Glutamatergic neuron (in vitro differentiated cells): ENCODE measurements at regions not wholly inside any gene's neighbourhood (a gene's known extent, or its start where the extent isn't known, plus 50 kb on each side); places are given as distances from the start of the nearest gene placed in this dataset.
A peak's percentile ranks its signal among the peaks of the same experiment; 100 is the strongest.

ENCODE experiments used
- DNase-seq: peaks from one replicate; pipeline ENCODE4 v3.0.0; 2022
- H3K27ac Mint-ChIP-seq: one replicate; pipeline ENCODE4 v1.8.0; 2020; ENCODE audit warnings: mild to moderate bottlenecking, mixed read lengths, inconsistent platforms; ENCODE audit not compliant: unreplicated experiment
- H3K27me3 Mint-ChIP-seq: one replicate; pipeline ENCODE4 v1.8.0; 2020; ENCODE audit warnings: mild to moderate bottlenecking, moderate library complexity, mixed read lengths, inconsistent platforms; ENCODE audit not compliant: unreplicated experiment
- H3K36me3 Mint-ChIP-seq: one replicate; pipeline ENCODE4 v1.8.0; 2020; ENCODE audit warnings: mild to moderate bottlenecking, mixed read lengths, inconsistent platforms; ENCODE audit not compliant: unreplicated experiment
- H3K4me1 Mint-ChIP-seq: one replicate; pipeline ENCODE4 v1.8.0; 2020; ENCODE audit warnings: mild to moderate bottlenecking, low read depth, mixed read lengths, inconsistent platforms; ENCODE audit not compliant: unreplicated experiment
- H3K4me3 Mint-ChIP-seq: one replicate; pipeline ENCODE4 v1.8.0; 2020; ENCODE audit warnings: mild to moderate bottlenecking, mixed read lengths, inconsistent platforms; ENCODE audit not compliant: unreplicated experiment
- H3K9me3 Mint-ChIP-seq: one replicate; pipeline ENCODE4 v1.8.0; 2020; ENCODE audit warnings: mild to moderate bottlenecking, moderate library complexity, mixed read lengths, inconsistent platforms; ENCODE audit not compliant: unreplicated experiment
- CTCF ChIP-seq: fragments of 200-600 bp; sonication (generic); IDR thresholded peaks from one replicate; pipeline ENCODE4 v1.5.0; 2021; ENCODE audit not compliant: partially characterized antibody, unreplicated experiment

- no peak for DNase-seq
- Mint-ChIP-seq H3K9me3 (no peaks in the 10 kb centered on the region), H3K4me1 (no peaks in the 10 kb centered on the region), H3K27ac (no peak overlapping the region), H3K36me3 (peaks cover 9% of the 10 kb centered on the region), H3K27me3 (no peaks in the 10 kb centered on the region), H3K4me3 (no peak overlapping the region)
- TF ChIP-seq CTCF: no peak
These were observed 141.3 kb downstream of the EPC1 start for GRCh38 chr10:32205670-32206069.

- H3K9me3 Mint-ChIP-seq: no peaks in the 10 kb centered on the region
- peaks cover 5% of the 10 kb centered on the region for H3K36me3 Mint-ChIP-seq
- H3K27me3 Mint-ChIP-seq: no peaks in the 10 kb centered on the region
- H3K4me1 Mint-ChIP-seq: no peaks in the 10 kb centered on the region
- no peak for DNase-seq
- no peak for TF ChIP-seq CTCF
- H3K27ac Mint-ChIP-seq: no peak overlapping the region
- H3K4me3 Mint-ChIP-seq: no peak overlapping the region
These were observed 142.4 kb downstream of the EPC1 start for GRCh38 chr10:32204606-32205005.

DNA sequence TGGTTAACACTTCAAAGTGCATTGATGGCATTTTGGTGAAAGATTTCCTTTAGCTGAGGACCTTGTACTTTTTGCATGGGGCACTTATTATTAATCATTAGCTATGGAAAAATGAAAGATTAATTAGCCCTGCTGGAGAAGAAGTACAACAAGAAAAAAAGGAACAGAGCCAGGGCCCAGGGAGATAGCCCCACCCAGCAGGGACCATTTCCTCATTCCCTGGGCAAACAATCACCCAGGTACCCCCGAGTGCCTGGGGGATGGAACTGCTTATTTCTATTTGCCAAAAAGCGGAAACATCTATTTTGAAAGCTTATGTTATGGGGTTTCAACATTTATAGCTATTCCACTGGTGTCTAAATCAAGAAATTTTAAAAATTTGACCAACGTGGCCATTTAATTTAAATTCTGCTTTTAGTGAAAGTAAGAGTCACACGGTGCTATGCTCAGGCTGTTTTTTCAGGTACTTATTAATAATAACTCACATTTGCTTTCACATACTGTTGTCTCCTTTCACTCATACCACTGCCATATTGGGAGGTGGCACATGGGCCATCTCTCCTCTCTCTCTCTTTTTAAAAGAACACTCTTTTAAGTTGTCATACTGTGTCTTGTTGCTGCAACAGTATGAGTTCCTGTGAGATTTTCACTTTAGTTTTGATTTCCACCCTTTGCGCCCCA is 143.6 kb upstream of the KIF5B start:
- Mint-ChIP-seq H3K27ac (no peak overlapping the region), H3K27me3 (no peaks in the 10 kb centered on the region), H3K9me3 (no peaks in the 10 kb centered on the region), H3K4me1 (no peaks in the 10 kb centered on the region), H3K4me3 (no peak overlapping the region), H3K36me3 (peaks cover 5% of the 10 kb centered on the region)
- no peak for TF ChIP-seq CTCF
- no peak for DNase-seq

- Mint-ChIP-seq H3K4me1 (no peaks in the 10 kb centered on the region), H3K4me3 (no peak overlapping the region), H3K27me3 (no peaks in the 10 kb centered on the region), H3K9me3 (no peaks in the 10 kb centered on the region), H3K27ac (no peak overlapping the region), H3K36me3 (no peaks in the 10 kb centered on the region)
- DNase-seq: no peak
- no peak for TF ChIP-seq CTCF
These were observed 141.2 kb upstream of the KIF5B start for GRCh38 chr10:32197423-32197822.

GRCh38 chr10:32190890-32191491 is 134.8 kb upstream of the KIF5B start:
- peak; percentile 83 for TF ChIP-seq CTCF
- no peak for DNase-seq
- H3K27ac Mint-ChIP-seq: no peak overlapping the region
- no peaks in the 10 kb centered on the region for H3K36me3 Mint-ChIP-seq
- no peaks in the 10 kb centered on the region for H3K9me3 Mint-ChIP-seq
- peaks cover 2% of the 10 kb centered on the region for H3K4me1 Mint-ChIP-seq
- H3K4me3 Mint-ChIP-seq: no peak overlapping the region
- no peaks in the 10 kb centered on the region for H3K27me3 Mint-ChIP-seq
